ENCODE measurements at regions not wholly inside any gene's neighbourhood (a gene's known extent, or its start where the extent isn't known, plus 50 kb on each side); places are given as distances from the start of the nearest gene placed in this dataset.

DNA sequence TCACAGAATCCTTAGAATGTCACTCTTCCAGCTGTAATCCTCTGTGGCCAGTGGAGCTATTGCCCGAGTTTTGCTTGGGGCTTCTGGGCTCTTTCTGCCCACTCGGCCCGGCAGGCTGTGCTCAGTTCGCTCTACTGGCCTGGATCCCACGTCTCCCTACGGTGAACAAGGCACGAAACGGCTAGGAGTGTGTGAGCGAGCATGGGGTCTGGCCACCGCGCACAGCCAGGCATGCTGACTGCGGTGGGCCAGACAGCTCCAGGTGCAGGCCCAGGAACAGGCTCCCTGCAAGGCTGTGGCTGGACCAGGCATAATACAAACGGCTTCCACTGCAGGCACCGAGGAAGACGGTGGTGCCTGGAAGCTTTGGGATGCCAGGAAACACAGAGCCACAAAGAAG, 2035.5 kb upstream of the ACO1 start:
- TF ChIP-seq, protein P1, sequence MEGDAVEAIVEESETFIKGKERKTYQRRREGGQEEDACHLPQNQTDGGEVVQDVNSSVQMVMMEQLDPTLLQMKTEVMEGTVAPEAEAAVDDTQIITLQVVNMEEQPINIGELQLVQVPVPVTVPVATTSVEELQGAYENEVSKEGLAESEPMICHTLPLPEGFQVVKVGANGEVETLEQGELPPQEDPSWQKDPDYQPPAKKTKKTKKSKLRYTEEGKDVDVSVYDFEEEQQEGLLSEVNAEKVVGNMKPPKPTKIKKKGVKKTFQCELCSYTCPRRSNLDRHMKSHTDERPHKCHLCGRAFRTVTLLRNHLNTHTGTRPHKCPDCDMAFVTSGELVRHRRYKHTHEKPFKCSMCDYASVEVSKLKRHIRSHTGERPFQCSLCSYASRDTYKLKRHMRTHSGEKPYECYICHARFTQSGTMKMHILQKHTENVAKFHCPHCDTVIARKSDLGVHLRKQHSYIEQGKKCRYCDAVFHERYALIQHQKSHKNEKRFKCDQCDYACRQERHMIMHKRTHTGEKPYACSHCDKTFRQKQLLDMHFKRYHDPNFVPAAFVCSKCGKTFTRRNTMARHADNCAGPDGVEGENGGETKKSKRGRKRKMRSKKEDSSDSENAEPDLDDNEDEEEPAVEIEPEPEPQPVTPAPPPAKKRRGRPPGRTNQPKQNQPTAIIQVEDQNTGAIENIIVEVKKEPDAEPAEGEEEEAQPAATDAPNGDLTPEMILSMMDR (IDR thresholded peaks at IDR 0.05): no peak
- TF ChIP-seq POLR2A (IDR thresholded peaks at IDR 0.05): no peak

All from thyroid gland (tissue), 4 donors.